Midbrain (tissue), 1 donor: ENCODE measurements at regions not wholly inside any gene's neighbourhood (a gene's known extent, or its start where the extent isn't known, plus 50 kb on each side); places are given as distances from the start of the nearest gene placed in this dataset.

ENCODE experiments used
- DNase-seq: peaks from one replicate; lab custom pipeline; 2025; lab: John Stamatoyannopoulos, UW

GRCh38 chr9:113646946-113647914 lies 183.7 kb downstream of the RGS3 start:
- DNase-seq, result no peak

- DNase-seq, result no peak
Observed at GRCh38 chr9:113648048-113648447, 184.5 kb downstream of the RGS3 start.

- no peak for DNase-seq
Observed at GRCh38 chr9:113648586-113648985, 185.1 kb downstream of the RGS3 start.

- peak; percentile 92 for DNase-seq
Observed at GRCh38 chr9:113649054-113649453, 185.5 kb downstream of the RGS3 start.

GRCh38 chr9:113649855-113650206 lies 186.3 kb downstream of the RGS3 start:
- no peak for DNase-seq

DNA sequence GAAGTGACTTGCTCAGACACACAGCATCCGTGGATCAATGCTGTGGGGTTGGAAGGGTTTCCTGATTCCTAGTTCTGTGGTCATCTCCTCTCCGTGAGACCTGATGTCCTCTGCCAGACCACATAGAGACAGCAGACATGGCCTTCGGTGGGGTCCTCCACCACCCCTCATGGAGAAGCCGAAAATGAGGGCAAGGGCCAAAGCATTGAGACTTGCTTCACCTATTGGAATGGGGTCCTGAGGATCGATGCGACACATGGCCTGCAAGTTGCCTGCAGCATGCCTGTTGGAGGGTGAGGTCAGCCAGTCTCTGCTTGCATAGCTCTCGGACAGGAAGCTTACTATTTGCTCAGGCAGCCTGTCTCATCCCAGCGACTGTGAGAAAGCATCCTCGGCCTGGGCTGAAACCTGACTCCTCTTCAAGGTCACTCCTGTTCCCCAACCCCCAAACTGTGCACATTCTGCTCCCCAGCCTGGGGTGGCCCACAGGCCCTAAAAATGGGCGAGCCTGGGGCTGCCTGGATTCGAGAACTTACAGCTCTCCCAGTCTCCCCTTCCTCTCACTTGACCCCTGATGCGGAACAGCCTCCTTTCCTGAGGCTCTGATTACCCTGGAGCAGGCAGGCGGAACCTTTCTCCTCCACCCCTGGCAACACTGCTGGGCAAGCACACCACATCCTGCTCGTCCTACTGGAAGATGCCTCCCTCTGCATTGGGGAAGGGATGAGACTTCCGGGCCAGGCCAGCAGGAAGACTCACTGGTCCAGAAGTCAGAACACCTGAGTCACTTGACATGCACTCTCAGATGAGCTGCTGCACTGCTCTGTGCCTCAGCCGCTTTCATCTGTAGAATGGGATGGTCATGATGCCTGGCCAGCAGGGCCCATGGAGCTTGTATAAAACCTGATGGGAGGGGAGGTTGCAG lies 186.9 kb downstream of the RGS3 start:
- no peak for DNase-seq

GRCh38 chr9:113651896-113652295 lies 188.4 kb downstream of the RGS3 start:
- DNase-seq, result no peak

- no peak for DNase-seq
Observed at GRCh38 chr9:113652355-113653152, 189.0 kb downstream of the RGS3 start.

GRCh38 chr9:113653746-113654604 lies 190.4 kb downstream of the RGS3 start:
- DNase-seq, result no peak

DNA sequence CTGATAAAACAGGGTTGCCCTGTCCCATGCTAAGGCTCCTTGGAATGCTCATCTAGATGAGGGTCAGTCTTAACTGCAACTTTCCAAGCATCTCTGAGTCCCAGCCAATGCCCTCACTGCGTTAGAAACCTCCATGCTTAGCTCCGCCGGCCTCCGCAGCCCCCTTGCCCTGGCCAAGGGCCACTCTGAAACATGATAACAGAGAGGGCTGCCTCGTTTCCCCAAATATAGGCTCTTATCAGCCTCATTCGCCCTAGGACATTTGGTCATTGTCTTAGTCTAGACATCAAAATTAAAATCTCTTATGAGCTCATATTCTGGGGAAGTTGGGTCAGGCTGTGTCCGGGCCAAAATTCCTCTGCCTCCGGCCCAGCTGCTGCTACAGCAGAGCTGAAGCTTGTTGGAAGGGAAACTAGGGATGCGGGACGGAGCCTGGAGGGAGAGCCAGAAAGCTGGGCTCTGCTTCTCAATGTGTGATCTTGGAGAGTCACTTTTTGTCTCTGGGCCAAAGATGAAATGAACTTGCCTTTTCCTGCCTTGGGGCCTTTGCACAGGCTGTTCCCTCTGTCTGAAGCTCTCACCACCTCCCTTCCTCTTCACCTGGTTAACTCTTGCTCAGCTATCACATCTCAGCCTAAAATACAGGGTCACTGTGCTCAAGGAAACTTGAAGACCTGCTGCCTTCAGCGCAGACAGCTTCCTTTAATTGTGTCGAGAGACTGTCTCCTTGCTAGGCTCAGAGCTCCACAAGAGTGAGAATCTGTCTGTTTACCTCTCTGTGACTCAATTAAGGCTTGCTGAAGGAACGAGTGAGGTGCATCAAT lies 191.3 kb downstream of the RGS3 start:
- peak; percentile 5 for DNase-seq

GRCh38 chr9:113656771-113657670 lies 193.5 kb downstream of the RGS3 start:
- DNase-seq, result no peak

- DNase-seq, result peak; percentile 85
Observed at GRCh38 chr9:113657765-113658544, 194.4 kb downstream of the RGS3 start.

- DNase-seq, result no peak
Observed at GRCh38 chr9:113658545-113658895, 195.0 kb downstream of the RGS3 start.

DNA sequence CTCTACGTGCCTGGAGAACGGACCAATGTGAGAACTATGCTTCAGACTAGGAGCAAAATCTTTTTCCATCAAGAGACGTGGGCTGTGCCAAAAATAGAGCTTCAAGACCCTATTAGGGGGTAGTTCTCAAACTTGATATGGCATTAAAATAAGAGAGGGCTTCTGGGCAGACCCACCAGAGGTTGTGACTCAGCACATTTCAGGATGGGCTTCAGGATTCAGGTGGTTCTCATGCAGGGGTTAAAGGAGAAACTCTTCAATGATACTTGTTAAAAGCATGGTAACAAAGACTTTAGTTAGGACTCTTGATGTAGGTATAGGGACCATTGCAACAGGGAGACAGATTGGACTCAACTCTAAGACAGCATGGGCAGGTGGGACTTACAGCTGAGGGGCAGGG lies 195.5 kb downstream of the RGS3 start:
- no peak for DNase-seq

DNA sequence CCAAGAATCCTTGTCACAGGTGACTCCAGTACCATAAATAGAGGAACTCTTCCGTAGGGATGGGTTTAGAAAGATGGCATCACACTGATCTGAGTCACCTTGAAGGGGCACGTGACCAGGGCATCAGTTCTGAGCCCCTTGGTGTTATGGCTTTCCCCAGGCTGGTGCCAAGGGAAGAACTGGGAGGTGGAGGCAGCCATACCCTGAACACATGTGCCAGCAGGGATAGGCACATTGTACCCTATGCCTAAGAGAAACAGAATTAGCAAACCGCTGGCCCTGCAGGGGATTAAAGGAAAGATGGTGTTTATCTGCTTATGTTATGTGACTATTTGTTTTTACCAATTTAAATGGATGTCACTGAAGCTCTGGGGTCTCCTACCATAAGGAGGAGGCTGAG lies 196.2 kb downstream of the RGS3 start:
- no peak for DNase-seq

GRCh38 chr9:113660196-113660595 lies 196.7 kb downstream of the RGS3 start:
- DNase-seq, result no peak

DNA sequence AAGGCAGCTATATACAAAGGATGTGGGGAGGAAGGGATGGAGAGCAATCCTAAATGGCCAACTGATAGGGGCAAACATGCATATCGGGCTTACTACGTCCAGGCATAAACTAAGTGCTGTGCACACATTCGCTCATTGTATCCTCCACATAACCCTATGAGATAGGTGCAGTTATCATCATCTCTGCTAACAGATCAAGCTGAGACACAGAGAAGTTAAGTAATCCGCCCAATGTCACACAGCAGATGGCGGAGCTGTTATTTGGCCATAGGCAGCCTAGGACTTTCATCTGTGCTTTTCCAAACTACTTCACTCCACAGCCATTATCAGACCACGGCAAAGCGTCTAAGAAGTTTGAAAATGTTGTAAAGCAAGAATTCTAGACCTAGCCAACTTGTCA lies 197.5 kb downstream of the RGS3 start:
- DNase-seq, result no peak

- no peak for DNase-seq
Observed at GRCh38 chr9:113664181-113664875, 200.8 kb downstream of the RGS3 start.
